EH (cell line): ENCODE measurements at regions not wholly inside any gene's neighbourhood (a gene's known extent, or its start where the extent isn't known, plus 50 kb on each side); places are given as distances from the start of the nearest gene placed in this dataset.

Experiments used
- DNase-seq: peaks from one replicate; pipeline ENCODE4 v3.0.0-alpha.2; 2015; ENCODE audit warnings: low read depth

- no peak for DNase-seq
Observed at GRCh38 chr5:61828856-61829255, 477.1 kb upstream of the KIF2A start.

GRCh38 chr5:61831736-61832135 is 474.3 kb upstream of the KIF2A start:
- DNase-seq = no peak

GRCh38 chr5:61837788-61838187 is 468.2 kb upstream of the KIF2A start:
- no peak for DNase-seq

GRCh38 chr5:61840361-61840760 is 465.6 kb upstream of the KIF2A start:
- peak; percentile 4 for DNase-seq

DNA sequence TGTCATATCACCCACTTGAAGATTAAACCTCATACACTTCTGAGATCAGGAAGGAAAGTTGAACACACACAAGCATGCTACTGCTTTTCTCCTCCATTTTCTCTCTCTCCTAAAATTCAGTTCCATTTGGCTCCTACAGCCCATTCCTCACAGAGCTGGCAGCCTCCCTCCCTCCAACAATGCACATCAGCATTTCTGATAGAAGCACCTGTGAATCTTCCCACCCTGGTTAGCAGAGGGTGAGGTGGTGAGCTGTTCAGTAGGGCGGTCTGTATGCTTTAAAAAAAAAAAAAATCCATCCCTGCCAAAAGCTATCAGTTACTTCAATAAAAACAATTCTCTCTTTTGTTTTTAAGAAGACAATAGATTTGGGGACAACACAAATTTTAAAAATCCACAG is 463.2 kb upstream of the KIF2A start:
- DNase-seq = no peak

DNA sequence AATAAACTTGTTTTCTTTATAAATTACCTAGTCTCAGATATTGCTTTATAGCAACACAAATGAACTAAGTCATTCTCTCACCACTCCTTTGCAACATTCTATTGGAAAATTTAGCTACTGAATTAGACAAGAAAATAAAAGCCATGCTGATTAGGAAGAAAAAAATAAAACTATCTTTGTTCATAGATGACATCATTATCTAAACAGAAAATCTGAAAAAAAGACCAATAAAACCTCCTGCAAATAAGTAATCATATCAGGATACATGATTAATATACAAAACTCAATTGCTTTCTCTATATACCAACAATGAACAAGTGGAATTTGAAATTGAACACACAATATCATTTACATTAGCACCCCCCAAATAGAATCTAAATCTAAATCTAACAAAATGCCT is 455.3 kb upstream of the KIF2A start:
- no peak for DNase-seq

- DNase-seq = no peak
Observed at GRCh38 chr5:61854531-61854930, 451.5 kb upstream of the KIF2A start.

- no peak for DNase-seq
Observed at GRCh38 chr5:61860978-61861377, 445.0 kb upstream of the KIF2A start.

- peak; percentile 47 for DNase-seq
Observed at GRCh38 chr5:61866930-61867329, 439.1 kb upstream of the KIF2A start.

GRCh38 chr5:61869333-61869732 is 436.7 kb upstream of the KIF2A start:
- DNase-seq = no peak

GRCh38 chr5:61878471-61878870 is 427.5 kb upstream of the KIF2A start:
- DNase-seq = no peak

GRCh38 chr5:61881821-61882487 is 424.1 kb upstream of the KIF2A start:
- DNase-seq = peak; percentile 43

- no peak for DNase-seq
Observed at GRCh38 chr5:61882901-61883500, 423.0 kb upstream of the KIF2A start.

DNA sequence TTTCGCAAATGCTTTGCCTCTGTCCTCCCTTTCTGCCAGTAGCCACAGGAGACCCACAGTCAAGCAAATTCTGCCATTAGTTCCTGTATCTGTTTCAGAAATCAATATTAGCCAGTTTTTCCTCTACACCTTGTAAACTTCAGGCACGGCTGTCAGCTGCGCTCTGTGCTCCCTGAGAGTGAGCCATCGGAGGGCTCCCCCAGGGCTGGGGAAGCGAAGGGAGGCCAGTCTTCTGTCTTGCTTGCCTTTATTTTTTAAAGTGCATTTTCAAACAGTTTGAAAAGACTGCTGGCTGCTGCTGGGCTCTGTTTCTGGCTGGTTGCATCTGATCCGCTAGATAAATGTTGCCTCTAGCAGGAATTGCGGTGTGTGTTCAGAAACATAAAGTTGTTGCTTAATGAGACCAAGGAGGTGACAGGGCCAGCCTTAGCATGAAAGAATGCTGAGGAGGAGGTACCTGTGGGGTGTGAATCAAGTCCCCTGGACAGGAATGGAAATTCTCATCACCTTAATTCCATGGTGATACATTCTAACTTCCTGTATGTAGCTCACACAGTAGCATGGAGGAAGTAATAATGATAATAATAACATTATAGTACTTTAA is 421.7 kb upstream of the KIF2A start:
- no peak for DNase-seq

- no peak for DNase-seq
Observed at GRCh38 chr5:61886214-61886613, 419.8 kb upstream of the KIF2A start.

- no peak for DNase-seq
Observed at GRCh38 chr5:61887271-61887670, 418.7 kb upstream of the KIF2A start.

- DNase-seq = no peak
Observed at GRCh38 chr5:61894046-61894445, 412.0 kb upstream of the KIF2A start.

DNA sequence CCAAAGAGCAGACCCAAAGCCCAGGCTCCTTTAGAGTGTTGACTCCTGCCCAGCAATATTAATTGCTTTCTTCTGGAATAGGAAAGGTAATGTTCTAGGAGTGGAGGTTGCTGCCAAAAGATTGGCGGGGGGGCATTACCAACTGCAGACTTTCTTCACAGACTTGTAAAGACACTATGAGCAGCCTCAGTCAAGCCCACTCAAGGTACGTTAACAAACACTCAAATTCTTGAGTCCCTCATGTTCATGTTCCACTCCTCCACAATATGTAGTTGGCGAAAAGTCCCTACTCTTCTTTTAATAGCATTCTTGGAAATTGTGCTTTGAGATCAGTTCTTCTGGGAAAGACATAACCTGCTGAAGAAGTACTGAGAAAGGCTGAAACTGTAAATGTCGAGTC is 409.2 kb upstream of the KIF2A start:
- DNase-seq = no peak

DNA sequence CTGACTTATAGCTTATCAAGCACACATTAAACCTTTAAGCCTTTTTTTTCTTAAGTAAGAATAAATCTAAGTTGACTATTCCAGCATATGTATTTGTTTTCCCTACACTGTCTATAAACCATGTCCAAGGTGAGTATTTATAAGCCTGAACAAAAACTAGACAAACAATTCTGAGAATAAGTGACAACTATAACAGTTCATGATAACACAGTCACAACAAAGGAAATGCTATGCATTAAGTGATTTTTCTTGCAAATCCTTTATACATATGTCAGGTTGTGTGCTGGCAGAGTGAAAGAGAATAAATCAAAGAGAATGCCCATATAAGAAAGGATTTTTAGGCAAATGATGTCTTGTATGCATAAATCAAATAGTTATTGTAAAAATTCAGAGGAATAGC is 408.8 kb upstream of the KIF2A start:
- DNase-seq = no peak

DNA sequence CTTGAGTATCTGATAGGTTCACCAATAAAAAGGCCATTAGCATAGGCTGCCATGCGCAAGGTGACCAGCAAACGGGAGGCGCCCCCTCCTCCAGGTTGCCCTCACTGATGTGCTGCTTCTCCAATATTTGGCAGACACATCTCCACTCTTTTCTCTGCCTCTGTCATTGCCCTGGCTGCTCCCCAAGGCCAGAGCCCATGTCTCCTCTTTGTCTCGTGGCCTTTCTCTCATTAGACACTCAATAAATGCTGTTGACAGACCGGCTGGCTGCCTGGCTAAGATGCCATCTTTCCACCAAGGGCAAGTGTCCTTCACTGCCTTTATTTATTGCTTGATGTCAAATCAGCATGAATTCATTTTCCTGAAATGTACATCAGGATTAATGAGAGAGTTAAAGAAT is 404.0 kb upstream of the KIF2A start:
- DNase-seq = no peak

DNA sequence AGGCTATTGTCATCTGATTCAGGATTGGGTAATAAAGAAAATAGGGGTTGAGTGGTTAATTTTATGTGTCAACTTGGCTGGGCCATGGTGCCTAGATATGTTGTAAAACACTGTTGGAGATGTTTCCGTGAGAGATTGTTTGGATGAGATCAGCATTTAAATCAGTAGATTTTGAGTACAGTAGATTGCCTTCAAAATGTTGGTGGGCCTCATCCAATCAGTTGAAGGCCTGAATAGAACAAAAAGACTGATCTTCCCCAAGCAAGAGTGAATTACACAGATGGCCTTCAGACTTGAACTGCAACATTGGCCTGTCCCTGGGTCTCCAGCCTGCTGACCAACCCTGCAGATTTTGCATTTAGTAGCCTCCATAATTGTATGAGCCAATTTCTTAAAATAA is 401.3 kb upstream of the KIF2A start:
- no peak for DNase-seq

DNA sequence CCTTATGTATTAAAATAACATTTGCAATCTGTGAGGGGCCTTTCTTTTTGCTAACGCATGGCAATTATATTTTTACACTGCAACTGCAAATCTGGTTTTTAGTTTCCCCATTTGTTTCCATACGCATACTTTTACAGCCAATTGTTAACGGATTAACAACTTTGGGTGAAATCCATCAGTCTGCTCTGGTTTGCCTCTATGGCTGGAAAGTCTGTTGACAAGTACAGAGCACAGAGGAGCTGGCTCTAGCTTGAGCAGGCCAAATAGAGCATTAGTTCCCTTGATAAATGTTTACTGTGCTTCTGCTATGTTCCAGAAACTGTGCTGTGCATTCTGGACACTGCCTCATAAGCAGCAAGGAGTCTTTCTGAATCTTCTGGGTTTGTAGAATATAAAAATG is 400.4 kb upstream of the KIF2A start:
- no peak for DNase-seq

DNA sequence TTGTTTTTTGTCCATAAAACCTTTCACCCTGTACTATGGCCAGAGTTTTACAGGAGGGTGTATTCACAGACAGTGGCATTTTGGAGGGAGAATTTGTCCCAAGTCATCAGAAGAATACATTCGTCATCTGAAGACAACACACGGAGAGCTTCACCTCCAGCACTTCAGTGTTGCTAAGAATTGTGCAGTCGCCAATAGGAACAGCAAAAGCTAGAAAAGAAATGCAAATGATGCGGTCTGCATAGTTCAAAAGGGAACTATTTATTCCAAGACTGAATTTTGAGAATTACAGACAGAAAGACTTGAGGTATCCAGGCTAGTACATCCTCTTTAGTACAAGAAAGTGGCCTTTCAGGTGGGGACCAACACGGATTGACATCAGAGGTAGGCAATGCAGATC is 399.2 kb upstream of the KIF2A start:
- no peak for DNase-seq

DNA sequence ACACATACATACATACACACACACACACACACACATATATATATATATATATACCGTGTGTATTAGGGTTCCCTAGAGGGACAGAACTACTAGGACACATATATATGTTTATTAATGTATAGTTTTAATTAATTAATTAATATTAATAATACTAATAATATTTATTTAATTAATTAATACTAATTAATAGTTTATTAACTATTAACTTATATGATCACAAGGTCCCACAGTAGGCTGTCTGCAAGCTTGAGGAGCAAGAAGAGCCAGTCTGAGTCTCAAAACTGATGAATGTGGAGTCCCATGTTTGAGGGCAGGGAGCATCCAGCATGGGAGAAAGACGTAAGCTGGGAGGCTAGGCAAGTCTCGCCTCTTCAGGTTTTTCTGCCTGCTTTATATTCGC is 398.0 kb upstream of the KIF2A start:
- no peak for DNase-seq
